K562 (cell line): ENCODE measurements at regions not wholly inside any gene's neighbourhood (a gene's known extent, or its start where the extent isn't known, plus 50 kb on each side); places are given as distances from the start of the nearest gene placed in this dataset.

Experiments
- GTF2A2 ChIP-seq: IDR thresholded peaks from 2 replicates; pipeline ENCODE4 v1.6.1; 2016; ENCODE audit warnings: mild to moderate bottlenecking, missing genetic modification characterization, missing compliant biosample characterization
- RBM14 ChIP-seq: fragments of 200-400 bp; formaldehyde crosslinking; IDR thresholded peaks from 2 replicates; pipeline ENCODE4 v1.6.1; 2018; ENCODE audit warnings: low read depth, mild to moderate bottlenecking, low read length, moderate library complexity, borderline replicate concordance; ENCODE audit not compliant: insufficient read depth
- SMARCC2 ChIP-seq: fragments of 450-650 bp; IDR thresholded peaks from 2 replicates; pipeline ENCODE4 v1.6.1; 2017; ENCODE audit warnings: antibody characterized with exemption, moderate library complexity, mild to moderate bottlenecking, low read depth
- ZBTB40 ChIP-seq, 2 experiments: fragments of 450-650 bp in 1 of 2; sonication (generic) in 1 of 2; formaldehyde crosslinking in 1 of 2; IDR thresholded peaks; 2 replicates each; pipeline versions ENCODE4 v1.7.1 to v1.9.0; 2016 to 2022; ENCODE audit warnings: inconsistent platforms in 1 of 2, mild to moderate bottlenecking in 1 of 2, missing genetic modification reagents in 1 of 2
- ZKSCAN1 ChIP-seq: fragments of 150-350 bp; IDR thresholded peaks from 2 replicates; pipeline ENCODE4 v1.6.1; 2016; ENCODE audit warnings: low read depth, low read length

- TF ChIP-seq ZBTB40 (IDR thresholded peaks at IDR 0.05), result no peak
- no peak for TF ChIP-seq ZBTB40 (CRISPR knock-in tag; IDR thresholded peaks at IDR 0.05)
- TF ChIP-seq GTF2A2 (tag), result no peak
- TF ChIP-seq SMARCC2, result no peak
- no peak for TF ChIP-seq RBM14
- no peak for TF ChIP-seq ZKSCAN1
Measured at GRCh38 chr17:12320286-12320685, 299.6 kb downstream of the MAP2K4 start (continued).
